Activated T-helper 1 cell treated with anti-CD3 and anti-CD28 coated beads, Interleukin-12 subunit alpha, Interleukin-12 subunit beta, Interleukin-2, Interleukin-4 antibody, amounts not matched to agents 30 ng/mL and 10 ng/mL and 1 ng/mL, durations not matched to agents 14 hours and 24 hours and 36 hours (primary cell): ENCODE measurements at regions not wholly inside any gene's neighbourhood (a gene's known extent, or its start where the extent isn't known, plus 50 kb on each side); places are given as distances from the start of the nearest gene placed in this dataset.

Experiments used
- DNase-seq: peaks from one replicate; pipeline ENCODE4 v3.0.0; 2021; ENCODE audit warnings: low spot score
- H3K27ac Mint-ChIP-seq: one replicate; pipeline ENCODE4 v1.8.0; 2021; ENCODE audit warnings: mild to moderate bottlenecking, mixed read lengths
- H3K27me3 Mint-ChIP-seq: one replicate; pipeline ENCODE4 v1.8.0; 2022; ENCODE audit warnings: mild to moderate bottlenecking, moderate library complexity, mixed read lengths; ENCODE audit not compliant: insufficient read depth
- H3K36me3 Mint-ChIP-seq: one replicate; pipeline ENCODE4 v1.8.0; 2021; ENCODE audit warnings: low read depth, mixed read lengths
- H3K4me1 Mint-ChIP-seq: one replicate; pipeline ENCODE4 v1.8.0; 2021; ENCODE audit warnings: low read depth, mixed read lengths
- H3K4me3 Mint-ChIP-seq: one replicate; pipeline ENCODE4 v1.8.0; 2021; ENCODE audit warnings: mild to moderate bottlenecking, moderate library complexity, mixed read lengths
- H3K9me3 Mint-ChIP-seq: one replicate; pipeline ENCODE4 v1.8.0; 2021; ENCODE audit warnings: mixed read lengths
- intact Hi-C: fragments of 100-400 bp; cut with micrococcal nuclease; formaldehyde crosslinking; loops from one replicate; pipeline ENCODE4 v1.15.1; 2024

- peaks cover 10% of the 10 kb centered on the region for H3K4me1 Mint-ChIP-seq
- H3K9me3 Mint-ChIP-seq: no peaks in the 10 kb centered on the region
- intact Hi-C loops: loop anchor here (5.0 kb wide), 2 partner anchors 33 to 47 kb away; no protein-coding TSS in a partner anchor
- H3K27me3 Mint-ChIP-seq: peaks cover 24% of the 10 kb centered on the region
- DNase-seq: no peak
- peaks cover 3% of the 10 kb centered on the region for H3K36me3 Mint-ChIP-seq
- no peak overlapping the region for H3K4me3 Mint-ChIP-seq
- no peak overlapping the region for H3K27ac Mint-ChIP-seq
Observed at GRCh38 chr5:56658972-56659371, 156.4 kb upstream of the MAP3K1 start.

- no peaks in the 10 kb centered on the region for H3K9me3 Mint-ChIP-seq
- intact Hi-C loops: loop anchor here (2.0 to 5.0 kb wide), 3 partner anchors 14 to 45 kb away; no protein-coding TSS in a partner anchor
- DNase-seq: no peak
- no peak overlapping the region for H3K27ac Mint-ChIP-seq
- H3K4me3 Mint-ChIP-seq: no peak overlapping the region
- peaks cover 10% of the 10 kb centered on the region for H3K4me1 Mint-ChIP-seq
- H3K27me3 Mint-ChIP-seq: peaks cover 20% of the 10 kb centered on the region
- no peaks in the 10 kb centered on the region for H3K36me3 Mint-ChIP-seq
Observed at GRCh38 chr5:56656846-56657726, 158.3 kb upstream of the MAP3K1 start.

GRCh38 chr5:56651893-56652292, 163.5 kb upstream of the MAP3K1 start:
- no peak for DNase-seq
- Mint-ChIP-seq H3K4me1 (peaks cover 14% of the 10 kb centered on the region), H3K36me3 (peaks cover 2% of the 10 kb centered on the region), H3K27me3 (peaks cover 18% of the 10 kb centered on the region), H3K9me3 (no peaks in the 10 kb centered on the region), H3K27ac (no peak overlapping the region), H3K4me3 (no peak overlapping the region)
- intact Hi-C loops: no loop called here

- no peak for DNase-seq
- H3K4me1 Mint-ChIP-seq: peaks cover 16% of the 10 kb centered on the region
- no peaks in the 10 kb centered on the region for H3K9me3 Mint-ChIP-seq
- peaks cover 2% of the 10 kb centered on the region for H3K36me3 Mint-ChIP-seq
- peaks cover 18% of the 10 kb centered on the region for H3K27me3 Mint-ChIP-seq
- intact Hi-C loops: no loop called here
- H3K27ac Mint-ChIP-seq: no peak overlapping the region
- H3K4me3 Mint-ChIP-seq: no peak overlapping the region
Observed at GRCh38 chr5:56650386-56650785, 165.0 kb upstream of the MAP3K1 start.

GRCh38 chr5:56649569-56649968, 165.8 kb upstream of the MAP3K1 start:
- H3K4me1 Mint-ChIP-seq: peaks cover 18% of the 10 kb centered on the region
- intact Hi-C loops: no loop called here
- H3K4me3 Mint-ChIP-seq: no peak overlapping the region
- DNase-seq: no peak
- no peak overlapping the region for H3K27ac Mint-ChIP-seq
- peaks cover 3% of the 10 kb centered on the region for H3K36me3 Mint-ChIP-seq
- H3K9me3 Mint-ChIP-seq: no peaks in the 10 kb centered on the region
- peaks cover 13% of the 10 kb centered on the region for H3K27me3 Mint-ChIP-seq

GRCh38 chr5:56648460-56649034, 166.8 kb upstream of the MAP3K1 start:
- no peaks in the 10 kb centered on the region for H3K9me3 Mint-ChIP-seq
- peaks cover 21% of the 10 kb centered on the region for H3K4me1 Mint-ChIP-seq
- H3K36me3 Mint-ChIP-seq: peaks cover 4% of the 10 kb centered on the region
- no peak for DNase-seq
- no peak overlapping the region for H3K4me3 Mint-ChIP-seq
- H3K27me3 Mint-ChIP-seq: peaks cover 10% of the 10 kb centered on the region
- intact Hi-C loops: no loop called here
- no peak overlapping the region for H3K27ac Mint-ChIP-seq

GRCh38 chr5:56647099-56647850, 168.1 kb upstream of the MAP3K1 start:
- intact Hi-C loops: no loop called here
- Mint-ChIP-seq H3K4me3 (no peak overlapping the region), H3K9me3 (no peaks in the 10 kb centered on the region), H3K27ac (no peak overlapping the region), H3K27me3 (peaks cover 10% of the 10 kb centered on the region), H3K36me3 (peaks cover 4% of the 10 kb centered on the region), H3K4me1 (peaks cover 21% of the 10 kb centered on the region)
- no peak for DNase-seq

- peaks cover 10% of the 10 kb centered on the region for H3K4me1 Mint-ChIP-seq
- no peak overlapping the region for H3K4me3 Mint-ChIP-seq
- H3K9me3 Mint-ChIP-seq: no peaks in the 10 kb centered on the region
- H3K27ac Mint-ChIP-seq: no peak overlapping the region
- H3K36me3 Mint-ChIP-seq: peaks cover 6% of the 10 kb centered on the region
- intact Hi-C loops: no loop called here
- no peak for DNase-seq
- peaks cover 13% of the 10 kb centered on the region for H3K27me3 Mint-ChIP-seq
Observed at GRCh38 chr5:56641635-56642260, 173.6 kb upstream of the MAP3K1 start.

- intact Hi-C loops: no loop called here
- H3K27me3 Mint-ChIP-seq: peaks cover 13% of the 10 kb centered on the region
- H3K36me3 Mint-ChIP-seq: peaks cover 6% of the 10 kb centered on the region
- no peaks in the 10 kb centered on the region for H3K9me3 Mint-ChIP-seq
- no peak for DNase-seq
- no peak overlapping the region for H3K27ac Mint-ChIP-seq
- no peak overlapping the region for H3K4me3 Mint-ChIP-seq
- H3K4me1 Mint-ChIP-seq: peaks cover 10% of the 10 kb centered on the region
Observed at GRCh38 chr5:56640763-56641406, 174.5 kb upstream of the MAP3K1 start.

GRCh38 chr5:56639476-56639875, 175.9 kb upstream of the MAP3K1 start:
- DNase-seq: no peak
- peaks cover 11% of the 10 kb centered on the region for H3K27me3 Mint-ChIP-seq
- no peak overlapping the region for H3K27ac Mint-ChIP-seq
- peaks cover 7% of the 10 kb centered on the region for H3K4me1 Mint-ChIP-seq
- no peaks in the 10 kb centered on the region for H3K9me3 Mint-ChIP-seq
- H3K36me3 Mint-ChIP-seq: peaks cover 4% of the 10 kb centered on the region
- H3K4me3 Mint-ChIP-seq: no peak overlapping the region
- intact Hi-C loops: no loop called here

GRCh38 chr5:56638768-56639238, 176.5 kb upstream of the MAP3K1 start:
- DNase-seq: no peak
- intact Hi-C loops: no loop called here
- Mint-ChIP-seq H3K4me3 (no peak overlapping the region), H3K36me3 (peaks cover 4% of the 10 kb centered on the region), H3K27me3 (peaks cover 11% of the 10 kb centered on the region), H3K4me1 (peaks cover 5% of the 10 kb centered on the region), H3K9me3 (no peaks in the 10 kb centered on the region), H3K27ac (no peak overlapping the region)

GRCh38 chr5:56638061-56638621, 177.2 kb upstream of the MAP3K1 start:
- no peaks in the 10 kb centered on the region for H3K9me3 Mint-ChIP-seq
- H3K4me3 Mint-ChIP-seq: no peak overlapping the region

More at GRCh38 chr5:56638061-56638621, 177.2 kb upstream of the MAP3K1 start:
- intact Hi-C loops: no loop called here
- Mint-ChIP-seq H3K4me1 (peaks cover 5% of the 10 kb centered on the region), H3K36me3 (peaks cover 4% of the 10 kb centered on the region), H3K27me3 (peaks cover 13% of the 10 kb centered on the region), H3K27ac (no peak overlapping the region)
- no peak for DNase-seq
